A549 (cell line): ENCODE measurements at regions not wholly inside any gene's neighbourhood (a gene's known extent, or its start where the extent isn't known, plus 50 kb on each side); places are given as distances from the start of the nearest gene placed in this dataset.

Source experiments
- ATAC-seq, 2 experiments: fragments of 200-7000 bp in 1 of 2; fragments of >200 bp in 1 of 2; cut with Nextera tagmentation in 1 of 2; cut with Tn5 transposase in 1 of 2; 3 replicates each; pipeline versions ENCODE4 v1.8.0 to v1.9.1; 2018 to 2020; ENCODE audit warnings: mild to moderate bottlenecking in 1 of 2, moderate library complexity in 1 of 2
- CTCF ChIA-PET: fragments of 300-600 bp; sonication (Branson Sonifier 250); formaldehyde crosslinking; extraction: SDS; loops from one replicate; lab custom pipeline; 2021; ENCODE audit warnings: antibody characterized with exemption, inconsistent platforms; lab: Yijun Ruan, JAX
- POLR2A ChIA-PET: fragments of 350-600 bp; formaldehyde crosslinking; extraction: SDS; loops from one replicate; lab custom pipeline; 2021; ENCODE audit warnings: antibody characterized with exemption, inconsistent platforms; lab: Yijun Ruan, JAX
- DNase-seq, 2 experiments: peaks; one replicate each; pipeline versions ENCODE4 v3.0.0 to v3.0.0-alpha.2; 2011 to 2016; ENCODE audit warnings: low read depth in 1 of 2, low spot score in 1 of 2
- FAIRE-seq: peaks from 2 replicates; lab custom pipeline; 2011; peaks lifted over from hg19 to GRCh38; lab: Jason Lieb, UNC
- H3K27ac ChIP-seq, 2 experiments: fragments of >200 bp; sonication (Bioruptor Twin); formaldehyde crosslinking; 3 replicates each; pipeline ENCODE4 v1.5.1; 2016 to 2017
- H3K4me1 ChIP-seq: fragments of >200 bp; sonication (Bioruptor Twin); formaldehyde crosslinking; 3 replicates; pipeline ENCODE4 v1.6.1; 2016
- H3K4me2 ChIP-seq: fragments of >200 bp; sonication (Bioruptor Twin); formaldehyde crosslinking; 3 replicates; pipeline ENCODE4 v1.6.1; 2016
- H3K4me3 ChIP-seq: fragments of >200 bp; sonication (Bioruptor Twin); formaldehyde crosslinking; 3 replicates; pipeline ENCODE4 v1.5.1; 2016
- H3K9me3 ChIP-seq: fragments of >200 bp; sonication (Bioruptor Twin); formaldehyde crosslinking; 3 replicates; pipeline ENCODE4 v1.6.1; 2016
- BCL3 ChIP-seq: fragments of >200 bp; sonication (Bioruptor Twin); formaldehyde crosslinking; IDR thresholded peaks from 3 replicates; pipeline ENCODE4 v1.6.1; 2016
- CBX8 ChIP-seq: fragments of 200-600 bp; sonication (generic); IDR thresholded peaks from 2 replicates; pipeline ENCODE4 v1.6.1; 2016
- CHD2 ChIP-seq: fragments of 150-350 bp; IDR thresholded peaks from 2 replicates; pipeline ENCODE4 v1.6.1; 2014; ENCODE audit warnings: low read length; ENCODE audit not compliant: partially characterized antibody
- CHD4 ChIP-seq: fragments of 200-600 bp; sonication (generic); IDR thresholded peaks from 2 replicates; pipeline ENCODE4 v1.6.1; 2016; ENCODE audit warnings: antibody characterized with exemption, mild to moderate bottlenecking, borderline replicate concordance
- CTCF ChIP-seq: fragments of >200 bp; sonication (Bioruptor Twin); formaldehyde crosslinking; IDR thresholded peaks from 3 replicates; pipeline ENCODE4 v1.5.1; 2016
- EHF ChIP-seq: fragments of 250-450 bp; sonication (Bioruptor Pico); IDR thresholded peaks from 2 replicates; pipeline ENCODE4 v1.5.0; 2020; ENCODE audit warnings: mild to moderate bottlenecking
- EHMT2 ChIP-seq: fragments of 200-600 bp; sonication (generic); IDR thresholded peaks from 2 replicates; pipeline ENCODE4 v1.6.1; 2016; ENCODE audit warnings: antibody characterized with exemption, low read depth, mild to moderate bottlenecking, moderate library complexity
- ESRRA ChIP-seq: fragments of 150-350 bp; IDR thresholded peaks from 2 replicates; pipeline ENCODE4 v1.6.1; 2014; ENCODE audit warnings: mild to moderate bottlenecking, low read length, borderline replicate concordance
- FOXS1 ChIP-seq: fragments of 250-450 bp; sonication (Bioruptor Pico); IDR thresholded peaks from 2 replicates; pipeline ENCODE4 v1.5.0; 2020; ENCODE audit warnings: mild to moderate bottlenecking, moderate library complexity
- GATA3 ChIP-seq: IDR thresholded peaks from 2 replicates; pipeline ENCODE4 v1.6.1; 2012; ENCODE audit warnings: borderline replicate concordance
- JUN ChIP-seq, 2 experiments: fragments of >200 bp; sonication (Bioruptor Twin); formaldehyde crosslinking; IDR thresholded peaks; 2 replicates in 1 of 2; 3 replicates in 1 of 2; pipeline ENCODE4 v1.6.1; 2016 to 2017
- JUNB ChIP-seq: fragments of >200 bp; sonication (Bioruptor Twin); formaldehyde crosslinking; IDR thresholded peaks from 2 replicates; pipeline ENCODE4 v1.6.1; 2016
- KDM5A ChIP-seq: fragments of 200-600 bp; sonication (generic); IDR thresholded peaks from 2 replicates; pipeline ENCODE4 v1.6.1; 2016; ENCODE audit warnings: antibody characterized with exemption, mild to moderate bottlenecking
- NPAS2 ChIP-seq: fragments of 250-450 bp; sonication (Bioruptor Pico); IDR thresholded peaks from 2 replicates; pipeline ENCODE4 v1.8.0; 2022; ENCODE audit warnings: mild to moderate bottlenecking, moderate library complexity, borderline replicate concordance
- RAD21 ChIP-seq, 2 experiments: fragments of >200 bp in 1 of 2; sonication (Bioruptor Twin) in 1 of 2; formaldehyde crosslinking in 1 of 2; IDR thresholded peaks in 1 of 2; conservative IDR thresholded peaks in 1 of 2; 2 replicates in 1 of 2; 3 replicates in 1 of 2; pipeline ENCODE4 v1.6.1; 2012 to 2018; ENCODE audit warnings: inconsistent platforms in 1 of 2
- RCOR1 ChIP-seq: fragments of 150-350 bp; IDR thresholded peaks from 2 replicates; pipeline ENCODE4 v1.6.1; 2014; ENCODE audit warnings: antibody characterized with exemption, low read length, low read depth
- SMC3 ChIP-seq: fragments of >200 bp; sonication (Bioruptor Twin); formaldehyde crosslinking; IDR thresholded peaks from 3 replicates; pipeline ENCODE4 v1.6.1; 2018; ENCODE audit warnings: inconsistent platforms
- SREBF2 ChIP-seq: fragments of 450-650 bp; IDR thresholded peaks from 2 replicates; pipeline ENCODE4 v1.6.1; 2014; ENCODE audit warnings: mild to moderate bottlenecking, moderate library complexity
- USF2 ChIP-seq: fragments of 450-650 bp; IDR thresholded peaks from 2 replicates; pipeline ENCODE4 v1.6.1; 2014; ENCODE audit warnings: antibody characterized with exemption
- ZC3H11A ChIP-seq: fragments of 450-650 bp; IDR thresholded peaks from 2 replicates; pipeline ENCODE4 v1.6.1; 2014; ENCODE audit warnings: antibody characterized with exemption, mild to moderate bottlenecking
- WGBS: methylation state at CpG from one replicate; pipeline ENCODE4 v1.1.6; 2017; ENCODE audit errors: missing lambda C conversion rate; 5-methylcytosine and 5-hydroxymethylcytosine counted together
- TF ChIP-seq, protein P1 (sequence below): fragments of 150-350 bp; IDR thresholded peaks from 2 replicates; pipeline ENCODE4 v1.6.1; 2014; ENCODE audit warnings: low read depth, mild to moderate bottlenecking, low read length
- TF ChIP-seq, protein P2 (sequence below): IDR thresholded peaks from 2 replicates; pipeline ENCODE4 v1.6.1; 2012
- TF ChIP-seq, protein P3 (sequence below): IDR thresholded peaks from 2 replicates; pipeline ENCODE4 v1.6.1; 2012; ENCODE audit warnings: low read depth, borderline replicate concordance

DNA sequence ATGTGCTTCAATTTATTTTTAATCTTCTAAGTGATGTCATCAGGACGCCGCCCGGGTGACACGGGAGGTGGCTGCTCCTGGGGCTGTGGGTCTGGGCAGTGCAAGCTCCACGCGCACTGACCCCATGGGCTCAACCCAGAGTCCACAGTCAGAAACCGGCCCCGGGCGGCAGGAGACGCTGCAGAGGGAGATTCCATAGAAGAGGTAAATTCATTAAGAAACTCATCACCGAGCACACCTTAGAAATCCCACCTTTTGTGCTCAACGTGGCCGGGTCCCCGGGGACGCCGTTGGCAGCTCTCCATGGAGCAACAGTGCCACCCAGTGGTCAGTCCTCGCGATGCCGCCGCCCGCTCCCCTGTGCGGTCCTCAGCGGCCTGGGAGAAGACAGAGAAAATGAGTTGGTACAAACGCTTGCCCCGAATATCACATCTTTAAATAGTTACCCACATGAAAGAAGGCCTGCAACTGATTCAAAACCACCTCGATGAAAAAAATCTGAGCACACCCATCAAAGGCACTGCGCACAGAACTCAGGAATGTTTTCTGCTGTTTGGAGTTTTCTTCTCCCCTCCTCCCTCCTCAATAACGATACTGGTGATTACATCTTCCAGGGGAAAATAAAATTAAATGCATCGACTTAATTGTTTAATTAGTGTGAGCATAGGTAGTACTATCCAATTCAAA lies 92.6 kb downstream of the CMPK2 start:
- no peaks in the 10 kb centered on the region for H3K9me3 ChIP-seq
- DNase-seq (peak; percentile 41 to 48), FAIRE-seq (no peak), ATAC-seq (peak; percentile 90 to 97)
- H3K4me2 ChIP-seq, result peak overlapping the region; percentile 51; the same call in 2 of the 3 replicates
- ChIA-PET POLR2A (no interaction called here), CTCF (interaction anchor here (0.8 to 4.9 kb wide), 18 partner anchors 10 to 1479 kb away, joined by 3 to 44 read pairs (median 4); no protein-coding TSS in a partner anchor)
- no peak overlapping the region for H3K4me3 ChIP-seq
- 11% methylated on average over 29 of the region's 29 CpGs for WGBS
- TF ChIP-seq, protein P1, sequence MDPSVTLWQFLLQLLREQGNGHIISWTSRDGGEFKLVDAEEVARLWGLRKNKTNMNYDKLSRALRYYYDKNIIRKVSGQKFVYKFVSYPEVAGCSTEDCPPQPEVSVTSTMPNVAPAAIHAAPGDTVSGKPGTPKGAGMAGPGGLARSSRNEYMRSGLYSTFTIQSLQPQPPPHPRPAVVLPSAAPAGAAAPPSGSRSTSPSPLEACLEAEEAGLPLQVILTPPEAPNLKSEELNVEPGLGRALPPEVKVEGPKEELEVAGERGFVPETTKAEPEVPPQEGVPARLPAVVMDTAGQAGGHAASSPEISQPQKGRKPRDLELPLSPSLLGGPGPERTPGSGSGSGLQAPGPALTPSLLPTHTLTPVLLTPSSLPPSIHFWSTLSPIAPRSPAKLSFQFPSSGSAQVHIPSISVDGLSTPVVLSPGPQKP, result no peak
- TF ChIP-seq, protein P2, sequence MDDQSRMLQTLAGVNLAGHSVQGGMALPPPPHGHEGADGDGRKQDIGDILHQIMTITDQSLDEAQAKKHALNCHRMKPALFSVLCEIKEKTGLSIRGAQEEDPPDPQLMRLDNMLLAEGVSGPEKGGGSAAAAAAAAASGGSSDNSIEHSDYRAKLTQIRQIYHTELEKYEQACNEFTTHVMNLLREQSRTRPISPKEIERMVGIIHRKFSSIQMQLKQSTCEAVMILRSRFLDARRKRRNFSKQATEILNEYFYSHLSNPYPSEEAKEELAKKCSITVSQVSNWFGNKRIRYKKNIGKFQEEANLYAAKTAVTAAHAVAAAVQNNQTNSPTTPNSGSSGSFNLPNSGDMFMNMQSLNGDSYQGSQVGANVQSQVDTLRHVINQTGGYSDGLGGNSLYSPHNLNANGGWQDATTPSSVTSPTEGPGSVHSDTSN, result no peak
- TF ChIP-seq RAD21 (conservative IDR thresholded peaks at IDR 0.05 in 1 of 2, IDR thresholded peaks at IDR 0.05 in 1 of 2) (peak; percentile 94 to 96), JUNB (no peak), CTCF (peak; percentile 92), SMC3 (peak; percentile 86)
- TF ChIP-seq, protein P3, sequence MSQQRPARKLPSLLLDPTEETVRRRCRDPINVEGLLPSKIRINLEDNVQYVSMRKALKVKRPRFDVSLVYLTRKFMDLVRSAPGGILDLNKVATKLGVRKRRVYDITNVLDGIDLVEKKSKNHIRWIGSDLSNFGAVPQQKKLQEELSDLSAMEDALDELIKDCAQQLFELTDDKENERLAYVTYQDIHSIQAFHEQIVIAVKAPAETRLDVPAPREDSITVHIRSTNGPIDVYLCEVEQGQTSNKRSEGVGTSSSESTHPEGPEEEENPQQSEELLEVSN, result no peak
- H3K27ac ChIP-seq, result no peak overlapping the region
- no peaks in the 10 kb centered on the region for H3K4me1 ChIP-seq

GRCh38 chr2:6773694-6774044 lies 92.0 kb downstream of the CMPK2 start:
- no peak for DNase-seq
- TF ChIP-seq GATA3 (no peak), KDM5A (no peak), BCL3 (no peak), ESRRA (no peak), CHD2 (no peak), RCOR1 (no peak), SREBF2 (no peak), EHMT2 (no peak), ZC3H11A (no peak), FOXS1 (CRISPR knock-in tag) (no peak), CBX8 (no peak), NPAS2 (CRISPR knock-in tag) (no peak), USF2 (no peak), JUN (IDR thresholded peaks at IDR 0.05) (no peak), EHF (no peak), CHD4 (no peak)
- ATAC-seq, result peak in 1 of 2 experiments; percentile 36; a peak in 3 of 6 replicates
- no peak for FAIRE-seq
- Histone ChIP-seq H3K27ac (no peak overlapping the region), H3K4me1 (no peaks in the 10 kb centered on the region), H3K9me3 (no peaks in the 10 kb centered on the region), H3K4me3 (no peak overlapping the region), H3K4me2 (no peak overlapping the region)
- CTCF ChIA-PET, result interaction anchor here (0.6 to 4.9 kb wide), 13 partner anchors 11 to 1897 kb away, joined by 3 to 44 read pairs (median 5); no protein-coding TSS in a partner anchor
- 15% methylated on average over 7 of the region's 7 CpGs for WGBS
- POLR2A ChIA-PET, result no interaction called here
